H9 (cell line): ENCODE measurements at regions not wholly inside any gene's neighbourhood (a gene's known extent, or its start where the extent isn't known, plus 50 kb on each side); places are given as distances from the start of the nearest gene placed in this dataset.

ENCODE experiments used
- DNase-seq: peaks from one replicate; pipeline ENCODE4 v3.0.0-alpha.2; 2017
- H2AFZ ChIP-seq: one replicate; pipeline ENCODE4 v1.6.1; 2013; ENCODE audit warnings: mild to moderate bottlenecking, low read length, control low read depth, moderate library complexity
- H2AK5ac ChIP-seq: 2 replicates; pipeline ENCODE4 v1.6.1; 2013; ENCODE audit warnings: low read length, control low read depth, mixed read lengths; ENCODE audit not compliant: insufficient read length
- H2BK120ac ChIP-seq: one replicate; pipeline ENCODE4 v1.6.1; 2013; ENCODE audit warnings: low read depth, mild to moderate bottlenecking, low read length, control low read depth, inconsistent platforms; ENCODE audit not compliant: poor library complexity, severe bottlenecking
- H2BK12ac ChIP-seq: 2 replicates; pipeline ENCODE4 v1.6.1; 2013; ENCODE audit warnings: low read length, control low read depth, mixed read lengths, low read depth; ENCODE audit not compliant: insufficient read length
- H2BK15ac ChIP-seq: 2 replicates; pipeline ENCODE4 v1.6.1; 2013; ENCODE audit warnings: low read depth, low read length, control low read depth
- H2BK20ac ChIP-seq: one replicate; pipeline ENCODE4 v1.6.1; 2013; ENCODE audit warnings: low read depth, mild to moderate bottlenecking, low read length, control low read depth, inconsistent platforms; ENCODE audit not compliant: poor library complexity, severe bottlenecking
- H2BK5ac ChIP-seq: 2 replicates; pipeline ENCODE4 v1.6.1; 2013; ENCODE audit warnings: low read length, control low read depth, mixed read lengths; ENCODE audit not compliant: insufficient read length
- H3K14ac ChIP-seq: 2 replicates; pipeline ENCODE4 v1.6.1; 2013; ENCODE audit warnings: low read length, control low read depth; ENCODE audit not compliant: insufficient read depth
- H3K18ac ChIP-seq: 2 replicates; pipeline ENCODE4 v1.6.1; 2013; ENCODE audit warnings: low read depth, mild to moderate bottlenecking, mixed read lengths, low read length, control low read depth; ENCODE audit not compliant: insufficient read length
- H3K23ac ChIP-seq: 2 replicates; pipeline ENCODE4 v1.6.1; 2013; ENCODE audit warnings: low read length, control low read depth, mixed read lengths, low read depth; ENCODE audit not compliant: insufficient read length
- H3K23me2 ChIP-seq: 2 replicates; pipeline ENCODE4 v1.6.1; 2013; ENCODE audit warnings: low read depth, mild to moderate bottlenecking, mixed read lengths, low read length, control low read depth; ENCODE audit not compliant: insufficient read length, poor library complexity, severe bottlenecking
- H3K27ac ChIP-seq: 2 replicates; pipeline ENCODE4 v1.5.1; 2013; ENCODE audit warnings: low read length, control low read depth, mixed read lengths, low read depth; ENCODE audit not compliant: insufficient read length
- H3K27me3 ChIP-seq: 2 replicates; pipeline ENCODE4 v1.6.1; 2013; ENCODE audit warnings: low read length, control low read depth, inconsistent platforms; ENCODE audit not compliant: insufficient read depth
- H3K4ac ChIP-seq: 2 replicates; pipeline ENCODE4 v1.6.1; 2013; ENCODE audit warnings: low read depth, mild to moderate bottlenecking, control low read depth, inconsistent platforms, low read length, moderate library complexity
- H3K4me1 ChIP-seq: 2 replicates; pipeline ENCODE4 v1.6.1; 2013; ENCODE audit warnings: low read length, control low read depth, inconsistent platforms; ENCODE audit not compliant: insufficient read depth
- H3K4me2 ChIP-seq: 2 replicates; pipeline ENCODE4 v1.6.1; 2013; ENCODE audit warnings: low read length, control low read depth, mixed read lengths; ENCODE audit not compliant: insufficient read length, insufficient read depth
- H3K56ac ChIP-seq: 2 replicates; pipeline ENCODE4 v1.6.1; 2013; ENCODE audit warnings: low read depth, mild to moderate bottlenecking, mixed read lengths, low read length, control low read depth; ENCODE audit not compliant: insufficient read length
- H3K79me1 ChIP-seq: 2 replicates; pipeline ENCODE4 v1.6.1; 2013; ENCODE audit warnings: low read depth, mild to moderate bottlenecking, moderate library complexity, low read length, control low read depth, inconsistent platforms; ENCODE audit not compliant: insufficient read depth, poor library complexity, severe bottlenecking
- H3K79me2 ChIP-seq: 2 replicates; pipeline ENCODE4 v1.6.1; 2013; ENCODE audit warnings: low read length, control low read depth, inconsistent platforms; ENCODE audit not compliant: insufficient read depth
- H3K9ac ChIP-seq: 2 replicates; pipeline ENCODE4 v1.6.1; 2013; ENCODE audit warnings: low read length, control low read depth, mixed read lengths; ENCODE audit not compliant: insufficient read length; ENCODE audit errors: extremely low read depth
- H3K9me3 ChIP-seq: one replicate; pipeline ENCODE4 v1.6.1; 2013; ENCODE audit warnings: low read depth, low read length, inconsistent platforms; ENCODE audit not compliant: control insufficient read depth
- H3T11ph ChIP-seq: one replicate; pipeline ENCODE4 v1.6.1; 2013; ENCODE audit warnings: mild to moderate bottlenecking, low read length, control low read depth, inconsistent platforms
- H4K20me1 ChIP-seq: one replicate; pipeline ENCODE4 v1.6.1; 2013; ENCODE audit not compliant: control insufficient read depth, insufficient read length, insufficient read depth
- H4K5ac ChIP-seq: 2 replicates; pipeline ENCODE4 v1.6.1; 2013; ENCODE audit warnings: low read depth, mild to moderate bottlenecking, mixed read lengths, low read length, control low read depth; ENCODE audit not compliant: insufficient read length
- H4K8ac ChIP-seq: replicated peaks from 2 replicates; pipeline ENCODE4 v1.6.1; 2013; ENCODE audit warnings: low read length, control low read depth, mixed read lengths, low read depth; ENCODE audit not compliant: insufficient read length
- H4K91ac ChIP-seq: 2 replicates; pipeline ENCODE4 v1.6.1; 2013; ENCODE audit warnings: low read depth, mild to moderate bottlenecking, moderate library complexity, mixed read lengths, low read length, control low read depth; ENCODE audit not compliant: insufficient read length
- H3K27ac Mint-ChIP-seq, 3 experiments: 2 replicates in 2 of 3; 3 replicates in 1 of 3; pipeline ENCODE4 v1.8.0; 2020 to 2021; ENCODE audit warnings: mixed read lengths in 3 of 3, mild to moderate bottlenecking in 1 of 3, moderate library complexity in 1 of 3
- H3K27me3 Mint-ChIP-seq: 2 replicates; pipeline ENCODE4 v1.8.0; 2021; ENCODE audit warnings: low read depth, mild to moderate bottlenecking, moderate library complexity, mixed read lengths
- H3K36me3 Mint-ChIP-seq, 3 experiments: 2 replicates in 2 of 3; 3 replicates in 1 of 3; pipeline ENCODE4 v1.8.0; 2020 to 2021; ENCODE audit warnings: low read depth in 3 of 3, mixed read lengths in 3 of 3; ENCODE audit not compliant: insufficient read depth in 1 of 3
- H3K4me1 Mint-ChIP-seq, 2 experiments: 2 replicates each; pipeline ENCODE4 v1.8.0; 2020; ENCODE audit warnings: mixed read lengths in 2 of 2
- H3K4me3 Mint-ChIP-seq, 2 experiments: 2 replicates in 1 of 2; 3 replicates in 1 of 2; pipeline ENCODE4 v1.8.0; 2020 to 2021; ENCODE audit warnings: mild to moderate bottlenecking in 2 of 2, mixed read lengths in 2 of 2, moderate library complexity in 1 of 2
- H3K9me3 Mint-ChIP-seq, 2 experiments: 2 replicates in 1 of 2; 3 replicates in 1 of 2; pipeline ENCODE4 v1.8.0; 2020; ENCODE audit warnings: mild to moderate bottlenecking in 2 of 2, mixed read lengths in 2 of 2, moderate library complexity in 1 of 2
- WGBS: extraction: QIAGEN DNeasy Blood & Tissue Kit; methylation state at CpG from one replicate; pipeline ENCODE4 v1.1.7; 2013; ENCODE audit warnings: missing lambda C conversion rate, low lambda C conversion rate, mixed read lengths; ENCODE audit not compliant: insufficient read length; ENCODE audit errors: extremely low coverage; 5-methylcytosine and 5-hydroxymethylcytosine counted together
- TF ChIP-seq, protein P1 (sequence below): fragments of 200-600 bp; sonication (generic); conservative IDR thresholded peaks from 3 replicates; pipeline ENCODE4 v1.8.0; 2021; ENCODE audit warnings: antibody characterized with exemption, mild to moderate bottlenecking

DNA sequence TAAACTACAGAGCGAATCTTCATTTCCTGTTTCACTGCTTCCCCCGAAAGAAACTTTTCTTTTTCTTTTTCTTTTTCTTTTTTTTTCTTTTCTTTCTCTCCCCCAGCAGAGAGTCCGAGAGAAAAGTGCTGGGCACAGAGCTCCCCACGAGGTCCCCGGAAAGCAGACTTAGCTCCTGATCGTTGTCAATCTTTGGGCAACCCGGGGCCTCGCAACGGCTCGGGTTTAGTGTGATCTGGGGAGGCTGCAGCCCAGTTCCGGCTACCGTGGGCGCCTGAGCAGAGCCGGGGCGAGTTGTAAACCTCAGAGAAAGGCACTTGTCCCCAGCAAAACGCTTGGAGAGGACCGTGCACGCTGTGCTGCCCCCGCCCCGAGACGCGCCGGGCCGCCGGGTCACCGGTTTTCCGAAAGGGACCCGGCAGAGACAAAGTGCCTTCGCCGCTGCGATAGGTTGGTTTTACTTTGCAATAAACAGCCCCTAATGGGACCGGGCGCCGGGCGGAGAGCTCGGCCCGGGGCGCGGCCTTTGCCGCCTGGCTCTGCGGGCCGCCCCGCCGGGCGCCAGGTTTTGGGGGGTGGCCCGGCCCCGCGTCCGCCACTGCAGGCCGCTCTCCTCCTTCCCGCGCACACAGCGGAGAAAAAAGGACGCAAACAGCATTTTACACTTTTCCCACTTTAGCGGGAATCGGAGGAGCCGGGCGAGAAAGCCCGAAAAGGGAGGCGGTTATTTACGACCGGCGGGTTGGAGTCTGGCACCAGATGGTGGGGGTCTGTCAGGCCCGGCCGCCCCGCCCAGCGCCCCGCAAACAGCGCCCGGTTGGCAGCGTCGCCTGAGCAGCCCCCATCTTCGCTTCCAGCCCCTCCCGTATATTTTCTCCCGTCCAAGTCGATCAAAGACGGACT lies 136.0 kb downstream of the INSIG2 start:
- no peak overlapping the region for H3T11ph ChIP-seq

More for the DNA sequence above, 136.0 kb downstream of the INSIG2 start:
- Histone ChIP-seq H3K79me1 (no peaks in the 10 kb centered on the region), H3K4me1 (peaks cover 4% of the 10 kb centered on the region; the same call in 1 of the 2 replicates), H2BK5ac (no peak overlapping the region), H3K9ac (peak overlapping the region; percentile 57), H3K18ac (peak overlapping the region; percentile 79), H3K27me3 (no peaks in the 10 kb centered on the region), H2AK5ac (no peak overlapping the region), H3K27ac (no peak overlapping the region), H2BK15ac (no peak overlapping the region), H4K91ac (no peak overlapping the region), H2BK12ac (no peak overlapping the region), H3K9me3 (no peaks in the 10 kb centered on the region), H4K8ac (no peak overlapping the region), H4K5ac (no peak overlapping the region), H3K4me2 (peak overlapping the region; percentile 94), H2BK20ac (no peak overlapping the region), H2BK120ac (no peak overlapping the region), H3K79me2 (no peaks in the 10 kb centered on the region), H3K56ac (no peak overlapping the region), H4K20me1 (no peaks in the 10 kb centered on the region), H3K23me2 (peaks cover 17% of the 10 kb centered on the region), H3K14ac (peak overlapping the region; percentile 93), H2AFZ (no peak overlapping the region), H3K4ac (no peak overlapping the region), H3K23ac (no peak overlapping the region)
- TF ChIP-seq, protein P1, sequence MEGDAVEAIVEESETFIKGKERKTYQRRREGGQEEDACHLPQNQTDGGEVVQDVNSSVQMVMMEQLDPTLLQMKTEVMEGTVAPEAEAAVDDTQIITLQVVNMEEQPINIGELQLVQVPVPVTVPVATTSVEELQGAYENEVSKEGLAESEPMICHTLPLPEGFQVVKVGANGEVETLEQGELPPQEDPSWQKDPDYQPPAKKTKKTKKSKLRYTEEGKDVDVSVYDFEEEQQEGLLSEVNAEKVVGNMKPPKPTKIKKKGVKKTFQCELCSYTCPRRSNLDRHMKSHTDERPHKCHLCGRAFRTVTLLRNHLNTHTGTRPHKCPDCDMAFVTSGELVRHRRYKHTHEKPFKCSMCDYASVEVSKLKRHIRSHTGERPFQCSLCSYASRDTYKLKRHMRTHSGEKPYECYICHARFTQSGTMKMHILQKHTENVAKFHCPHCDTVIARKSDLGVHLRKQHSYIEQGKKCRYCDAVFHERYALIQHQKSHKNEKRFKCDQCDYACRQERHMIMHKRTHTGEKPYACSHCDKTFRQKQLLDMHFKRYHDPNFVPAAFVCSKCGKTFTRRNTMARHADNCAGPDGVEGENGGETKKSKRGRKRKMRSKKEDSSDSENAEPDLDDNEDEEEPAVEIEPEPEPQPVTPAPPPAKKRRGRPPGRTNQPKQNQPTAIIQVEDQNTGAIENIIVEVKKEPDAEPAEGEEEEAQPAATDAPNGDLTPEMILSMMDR = no peak
- WGBS = no CpG with 5 or more reads among the region's 77 CpGs
- H3K27ac Mint-ChIP-seq = peak overlapping the region in 1 of 3 experiments; percentile 82; a peak in 2 of 7 replicates
- peaks cover 29% of the 10 kb centered on the region for H3K27me3 Mint-ChIP-seq
- H3K4me1 Mint-ChIP-seq = peaks cover 30 to 35% of the 10 kb centered on the region in 2 experiments
- H3K36me3 Mint-ChIP-seq = no peaks in the 10 kb centered on the region
- DNase-seq = peak; percentile 56
- no peaks in the 10 kb centered on the region; a peak in 1 of 5 replicates for H3K9me3 Mint-ChIP-seq
- peak overlapping the region; percentile 76 to 84 for H3K4me3 Mint-ChIP-seq
